ENCODE measurements at regions not wholly inside any gene's neighbourhood (a gene's known extent, or its start where the extent isn't known, plus 50 kb on each side); places are given as distances from the start of the nearest gene placed in this dataset.
"Not testable (repeated sequence)": the region's sequence is repeated elsewhere in the genome, so short reads cannot be mapped to it uniquely, and the experiment has no call there.

DNA sequence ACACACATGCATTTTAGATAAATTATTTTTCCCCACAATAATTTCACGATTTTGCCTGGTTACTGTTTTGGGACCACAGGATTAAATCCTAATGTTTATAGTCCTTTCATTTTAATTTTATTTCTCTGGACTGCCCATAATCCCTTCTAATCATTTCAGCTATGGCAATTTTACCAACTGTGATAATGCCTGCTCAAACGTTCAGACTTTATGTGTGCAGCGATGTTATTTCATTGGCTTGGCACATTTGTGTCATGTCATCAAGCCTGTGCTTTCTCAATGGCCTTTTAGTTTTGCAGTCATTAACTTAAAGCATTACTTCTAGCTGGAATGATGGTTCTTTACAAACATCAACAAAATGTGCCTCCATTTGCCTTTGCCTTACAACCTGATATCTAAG is 140.6 kb upstream of the HSF2 start:
- no peak for DNase-seq (ENCODE audit: low spot score)

DNA sequence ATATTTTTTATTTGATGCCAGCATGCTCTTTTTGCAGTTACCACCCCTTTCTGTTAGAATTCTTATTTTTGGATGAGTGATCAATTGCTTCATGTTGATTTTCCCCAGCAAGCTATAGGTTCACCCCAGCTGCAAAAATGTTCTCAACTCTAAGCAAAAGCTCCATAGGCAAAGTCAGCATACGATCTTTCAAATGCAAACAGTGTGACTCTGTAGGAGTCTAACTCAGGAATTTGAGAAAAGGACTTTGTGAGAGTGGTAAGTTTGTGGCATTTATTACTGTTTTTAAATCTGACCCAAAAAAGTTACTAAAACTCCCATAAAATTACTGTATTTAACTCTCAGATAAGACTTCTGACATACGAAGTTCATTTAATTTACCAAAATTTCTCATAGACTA is 134.9 kb upstream of the HSF2 start:
- no peak for DNase-seq (ENCODE audit: low spot score)

DNA sequence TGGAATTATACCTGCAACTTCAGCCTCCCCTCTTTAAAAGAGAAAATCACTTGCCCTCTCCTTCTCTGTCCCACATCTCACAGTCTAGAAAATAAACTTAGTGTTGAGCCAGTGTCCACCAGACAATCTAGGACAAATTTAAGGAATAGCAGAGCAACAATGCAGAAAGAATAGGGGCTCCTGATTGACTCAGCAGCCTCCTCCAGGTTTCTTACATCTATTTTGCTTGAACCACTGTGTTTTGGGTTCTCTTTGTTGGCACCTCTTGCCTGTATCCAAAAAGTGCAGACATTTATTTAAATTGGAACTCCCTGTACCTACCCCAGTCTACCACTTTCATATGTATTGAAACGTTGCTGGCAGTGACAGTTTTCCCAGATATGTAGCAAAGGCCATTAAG is 133.7 kb upstream of the HSF2 start:
- DNase-seq (ENCODE audit: low spot score): no peak

DNA sequence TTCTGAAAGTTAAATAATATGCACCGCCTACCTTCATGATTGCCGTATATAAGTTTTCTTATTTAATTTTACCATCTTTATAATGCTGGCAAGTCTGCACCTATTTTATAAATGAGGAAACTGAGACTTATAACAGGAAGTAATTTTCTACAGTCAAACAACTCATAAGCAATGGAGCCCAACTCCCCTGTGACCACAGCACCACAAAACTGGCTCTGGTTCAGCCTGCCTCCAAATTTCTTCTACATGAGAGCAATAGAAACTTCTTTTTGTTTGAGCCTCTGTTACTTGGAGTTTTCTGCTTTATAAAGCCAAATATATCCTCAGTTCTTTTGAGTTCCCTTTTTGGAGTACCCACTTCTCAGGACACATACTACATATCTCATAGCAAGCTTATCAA is 131.1 kb upstream of the HSF2 start:
- no peak for DNase-seq (ENCODE audit: low spot score)

DNA sequence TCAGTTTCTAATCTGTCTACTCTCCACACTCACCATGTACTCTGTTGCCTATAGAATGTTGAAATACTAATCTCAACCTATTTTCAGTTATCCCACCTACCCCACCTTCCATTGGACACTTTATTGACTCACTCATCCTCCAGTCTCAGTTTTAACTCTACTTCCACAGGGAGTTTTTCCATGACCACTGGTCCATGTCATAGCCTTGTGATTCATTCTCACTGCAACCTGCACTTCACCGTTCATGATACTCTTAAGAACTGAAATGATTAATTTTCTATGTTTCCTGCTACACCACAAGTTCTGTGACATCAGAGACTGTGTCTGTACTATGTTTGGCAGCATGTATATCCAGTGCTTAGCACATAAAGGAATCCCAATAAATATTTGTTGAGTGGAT is 122.8 kb upstream of the HSF2 start:
- no peak for DNase-seq (ENCODE audit: low spot score)

DNA sequence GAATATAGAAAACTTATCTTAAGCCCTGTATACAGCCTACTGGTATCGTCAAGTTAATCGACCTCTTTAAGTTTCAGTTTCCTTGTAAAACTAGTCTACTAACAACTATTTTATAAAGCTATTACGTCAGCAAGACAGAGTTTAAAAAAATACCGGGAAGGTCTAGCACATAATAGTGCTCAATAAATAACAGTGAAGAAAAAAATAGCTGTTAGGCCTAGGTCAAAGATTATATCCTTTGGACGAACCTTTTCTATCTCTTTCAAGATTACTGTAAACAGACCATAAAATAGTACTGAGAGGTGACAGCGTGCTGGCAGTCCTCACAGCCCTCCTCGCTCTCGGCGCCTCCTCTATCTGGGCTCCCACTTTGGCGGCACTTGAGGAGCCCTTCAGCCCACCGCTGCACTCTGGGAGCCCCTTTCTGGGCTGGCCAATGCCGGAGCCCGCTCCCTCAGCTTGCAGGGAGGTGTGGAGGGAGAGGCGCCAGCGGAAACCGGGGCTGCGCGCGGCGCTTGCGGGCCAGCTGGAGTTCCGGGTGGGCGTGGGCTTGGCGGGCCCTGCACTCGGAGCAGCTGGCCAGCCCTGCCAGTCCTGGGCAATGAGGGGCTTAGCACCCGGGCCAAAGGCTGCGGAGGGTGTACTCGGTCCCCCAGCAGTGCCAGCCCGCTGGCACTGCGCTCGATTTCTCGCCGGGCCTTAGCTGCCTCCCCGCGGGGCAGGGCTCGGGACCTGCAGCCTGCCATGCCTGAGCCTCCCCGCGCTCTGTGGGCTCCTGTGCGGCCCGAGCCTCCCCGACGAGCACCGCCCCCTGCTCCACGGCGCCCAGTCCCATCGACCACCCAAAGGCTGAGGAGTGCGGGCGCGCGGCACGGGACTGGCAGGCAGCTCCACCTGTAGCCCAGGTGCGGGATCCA is 119.1 kb upstream of the HSF2 start:
- DNase-seq (ENCODE audit: low spot score): not testable (repeated sequence)

DNA sequence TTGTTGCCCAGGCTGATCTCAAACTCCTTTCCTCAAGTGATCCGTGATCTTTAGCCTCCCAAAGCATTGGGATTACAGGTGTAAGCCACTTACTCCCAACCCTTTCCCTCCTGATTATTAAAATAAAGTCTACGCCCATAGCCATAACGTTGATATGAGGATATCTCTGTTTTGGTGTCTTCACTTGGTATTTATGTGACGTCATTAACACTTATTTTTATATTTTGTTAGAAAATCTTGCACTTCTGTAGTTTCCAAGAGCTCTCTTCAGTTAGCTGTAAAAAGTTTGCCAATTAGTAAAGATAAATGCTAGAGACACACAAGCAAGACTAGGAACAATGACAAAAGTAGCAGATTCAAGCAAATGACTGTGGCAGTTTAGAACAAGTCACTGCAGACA is 115.6 kb upstream of the HSF2 start:
- DNase-seq (ENCODE audit: low spot score): no peak

DNA sequence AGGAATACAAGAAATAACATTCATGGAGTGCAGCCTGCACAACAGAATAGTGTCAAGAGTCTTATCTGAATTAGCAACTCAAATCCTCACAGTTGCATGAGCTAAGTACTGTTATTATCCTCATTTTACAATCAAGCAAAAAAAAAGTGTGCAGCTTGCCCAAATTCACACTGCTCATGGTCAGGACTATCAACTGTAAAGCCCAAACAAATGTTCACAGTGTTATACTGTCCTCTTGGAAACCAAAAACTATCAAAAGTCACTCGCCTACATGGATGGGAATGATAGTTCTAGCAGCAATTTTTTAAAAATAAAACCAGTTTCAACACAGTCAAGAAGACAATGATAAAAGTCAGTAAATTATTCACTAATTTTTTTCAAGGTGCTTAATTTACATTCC is 114.6 kb upstream of the HSF2 start:
- DNase-seq (ENCODE audit: low spot score): no peak

DNA sequence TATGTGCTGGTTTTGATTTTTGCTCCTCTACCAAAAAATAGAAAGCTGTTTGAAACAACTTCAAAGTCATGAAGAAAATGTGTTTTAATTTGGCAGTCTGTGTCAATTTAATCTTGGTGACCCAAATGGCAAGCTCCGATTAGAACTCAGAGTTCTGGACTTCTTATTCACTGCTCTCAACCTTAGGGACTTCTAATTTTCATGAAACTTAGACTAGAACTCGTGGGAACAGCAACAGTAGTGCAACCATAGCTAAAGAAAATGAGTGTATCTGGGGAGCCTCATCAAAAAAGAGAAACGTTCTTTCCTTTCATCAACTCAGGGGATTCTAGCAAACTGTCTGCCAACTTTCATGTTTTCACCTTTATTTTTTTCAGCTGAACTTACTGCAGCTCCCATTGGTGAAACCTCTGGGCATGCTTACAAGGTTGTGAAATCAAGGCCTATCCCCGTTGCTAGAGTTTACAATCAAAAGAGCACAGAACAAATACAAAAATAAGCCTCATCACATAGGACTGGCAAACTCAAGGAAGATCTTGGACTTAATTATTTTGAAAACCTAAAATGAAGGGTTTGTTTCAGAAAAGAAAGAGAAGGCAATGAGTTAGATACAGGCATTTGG is 114.0 kb upstream of the HSF2 start:
- no peak for DNase-seq (ENCODE audit: low spot score)

DNA sequence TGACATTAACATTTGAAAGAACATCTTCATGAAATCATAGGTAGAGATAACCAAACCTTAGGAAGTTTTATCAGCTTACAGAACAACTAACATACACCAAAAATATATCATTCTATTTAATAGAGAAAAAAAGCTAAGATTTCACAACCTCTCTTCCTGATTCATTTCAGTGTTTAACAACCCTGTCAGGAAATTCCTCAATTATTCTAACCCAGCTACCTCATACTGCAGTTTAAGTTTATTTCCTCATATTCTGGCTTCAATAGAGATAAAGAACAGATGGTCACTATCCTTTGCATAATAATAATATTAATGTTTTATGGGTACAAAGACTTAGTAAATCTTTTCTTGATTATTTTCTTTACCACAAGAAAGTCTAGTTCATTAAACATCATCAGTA is 112.9 kb upstream of the HSF2 start:
- no peak for DNase-seq (ENCODE audit: low spot score)

DNA sequence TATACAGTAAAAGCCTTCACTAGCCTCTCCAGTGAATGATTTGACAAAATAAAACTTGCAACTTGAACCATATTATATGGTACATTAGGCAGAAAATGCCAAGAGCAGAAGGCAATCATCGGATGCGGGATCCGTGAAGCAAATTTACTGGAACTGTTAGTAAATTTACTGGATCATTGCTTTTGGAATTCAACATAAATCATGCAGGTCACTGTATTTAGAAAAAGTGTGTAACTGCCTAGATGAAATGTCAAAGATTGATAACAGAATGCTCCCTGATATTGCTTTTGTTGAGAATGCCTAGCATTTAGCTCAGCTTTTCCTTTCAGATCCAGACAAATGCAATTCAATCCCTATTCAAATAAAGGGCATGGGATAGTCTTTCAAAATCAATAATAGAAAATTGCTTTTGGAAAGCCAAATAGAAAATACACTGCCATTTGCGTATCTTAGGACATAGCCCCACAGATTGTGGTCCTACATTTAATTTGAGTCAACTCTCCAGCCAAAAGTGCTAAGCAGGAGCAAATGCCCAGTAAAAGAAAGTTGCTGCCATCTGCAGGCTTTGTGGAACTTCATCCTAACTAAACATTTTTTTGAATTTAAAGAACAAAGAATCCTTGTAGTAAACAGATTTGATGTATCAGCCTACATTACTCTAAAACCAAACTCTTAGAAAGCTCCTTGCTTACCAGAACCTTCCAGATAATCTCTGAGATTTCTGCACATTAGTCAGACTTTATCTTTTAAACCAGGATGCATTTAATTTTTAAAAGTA is 109.5 kb upstream of the HSF2 start:
- no peak for DNase-seq (ENCODE audit: low spot score)

DNA sequence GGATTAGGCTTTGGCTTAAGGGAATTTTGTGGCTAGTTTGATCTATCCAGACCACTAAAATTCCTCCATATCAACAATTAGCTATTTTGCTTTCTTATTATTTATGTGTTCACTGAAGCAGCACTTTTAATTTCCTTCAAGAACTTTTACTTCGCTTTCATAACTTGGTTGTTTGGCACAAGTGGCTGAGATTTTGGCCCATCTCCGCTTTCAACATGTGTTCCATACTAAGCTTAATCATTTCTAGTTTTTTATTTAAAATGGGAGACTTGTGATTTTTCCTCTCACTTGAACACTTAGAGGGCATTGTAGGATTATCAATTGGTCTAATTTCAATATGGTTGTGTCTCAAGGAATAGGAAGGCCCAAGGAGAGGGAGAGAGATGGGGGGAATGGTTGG is 102.4 kb upstream of the HSF2 start:
- DNase-seq (ENCODE audit: low spot score): no peak

DNA sequence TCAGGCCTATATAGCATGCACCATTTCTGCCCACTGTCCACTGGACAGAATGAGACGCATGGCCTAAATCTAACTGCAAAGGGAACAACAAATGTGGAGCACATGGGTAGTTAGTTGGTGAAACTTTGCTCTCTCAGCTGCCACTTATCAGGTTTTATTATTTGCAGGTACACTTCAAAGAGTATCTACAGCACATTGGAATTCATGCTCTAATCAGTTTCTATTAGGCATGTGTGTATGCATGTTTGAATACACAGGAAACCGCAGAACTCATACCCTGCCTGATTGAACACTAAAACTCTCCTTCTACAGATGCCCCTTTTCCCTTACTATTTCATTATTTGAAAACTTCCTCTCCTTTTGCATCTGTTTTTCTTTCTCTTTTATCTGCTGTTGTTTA is 97.4 kb upstream of the HSF2 start:
- DNase-seq (ENCODE audit: low spot score): no peak

DNA sequence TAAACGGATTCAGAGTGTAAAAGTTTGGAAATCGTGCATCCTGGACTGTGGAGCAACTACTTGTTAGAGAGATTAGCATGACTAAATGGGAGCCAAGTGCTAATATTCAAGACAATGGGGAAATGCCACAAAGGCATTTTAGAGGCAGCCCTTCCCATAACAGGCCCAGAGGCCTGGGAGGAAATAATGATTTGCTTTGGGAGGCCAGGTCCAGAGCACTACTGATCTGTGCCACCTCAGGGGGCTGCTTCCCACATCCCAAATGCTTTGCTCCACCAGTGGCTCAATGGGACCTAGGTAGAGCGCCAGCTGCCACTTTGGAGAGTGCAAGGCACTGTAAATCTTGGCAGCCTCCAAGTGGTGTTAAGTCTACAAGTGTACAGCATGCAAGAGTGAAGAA is 91.9 kb upstream of the HSF2 start:
- no peak for DNase-seq (ENCODE audit: low spot score)

DNA sequence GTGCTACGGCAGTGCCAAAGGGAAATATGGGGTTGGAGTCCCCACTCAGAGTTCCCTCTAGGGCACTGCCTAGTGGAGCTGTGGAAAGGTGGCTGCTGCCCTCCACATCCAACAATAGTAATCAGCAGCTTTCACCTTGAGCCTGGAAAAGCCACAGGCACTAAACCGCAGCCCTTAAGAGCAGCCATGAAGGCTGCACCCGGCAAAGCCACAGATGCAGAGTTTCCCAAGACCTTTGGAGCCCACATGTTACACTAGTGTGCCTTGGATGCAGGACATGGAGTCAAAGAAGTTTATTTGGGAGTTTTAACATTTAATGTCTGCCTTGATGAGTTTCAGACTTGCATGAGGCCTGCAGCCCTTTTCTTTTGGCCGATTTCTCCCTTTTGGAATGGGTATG is 91.4 kb upstream of the HSF2 start:
- no peak for DNase-seq (ENCODE audit: low spot score)

DNA sequence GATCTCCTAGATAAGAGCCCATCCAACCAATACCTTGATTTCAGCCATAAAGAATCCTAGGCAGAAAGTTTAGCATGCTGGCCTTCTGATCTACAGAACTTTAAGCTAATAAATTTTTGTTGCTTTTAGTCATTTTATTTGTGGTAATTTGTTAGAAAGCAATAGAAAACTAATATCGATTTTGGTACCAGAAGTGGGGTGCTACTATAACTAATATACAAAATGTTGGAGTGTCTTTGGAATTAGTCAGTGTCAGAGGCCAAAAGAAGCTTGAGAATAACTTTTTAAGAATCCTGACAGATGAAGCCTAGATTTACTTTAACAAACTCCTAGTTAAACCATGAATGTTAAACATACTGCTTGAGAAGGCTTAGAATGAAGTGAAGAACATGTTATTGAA is 83.6 kb upstream of the HSF2 start:
- DNase-seq (ENCODE audit: low spot score): no peak

DNA sequence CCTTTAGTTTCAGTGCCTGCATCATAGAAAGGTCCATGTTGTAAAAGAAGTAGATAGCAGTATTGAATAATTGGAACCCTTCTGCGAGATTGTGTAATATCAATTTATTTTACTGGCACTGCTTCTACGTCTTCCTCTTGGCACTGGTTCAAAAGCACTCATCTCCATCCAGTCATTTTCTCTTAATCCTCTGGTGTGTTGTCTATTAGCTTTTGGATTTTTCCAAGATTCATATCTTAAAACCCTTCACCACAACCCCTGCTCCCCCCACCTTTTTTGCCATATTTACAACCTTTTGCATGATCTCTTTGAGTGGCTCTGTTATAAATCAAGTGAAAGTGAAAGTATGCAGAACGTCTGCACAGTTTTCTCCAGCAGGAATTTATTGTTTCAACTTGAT is 76.6 kb upstream of the HSF2 start:
- DNase-seq (ENCODE audit: low spot score): peak; percentile 16

DNA sequence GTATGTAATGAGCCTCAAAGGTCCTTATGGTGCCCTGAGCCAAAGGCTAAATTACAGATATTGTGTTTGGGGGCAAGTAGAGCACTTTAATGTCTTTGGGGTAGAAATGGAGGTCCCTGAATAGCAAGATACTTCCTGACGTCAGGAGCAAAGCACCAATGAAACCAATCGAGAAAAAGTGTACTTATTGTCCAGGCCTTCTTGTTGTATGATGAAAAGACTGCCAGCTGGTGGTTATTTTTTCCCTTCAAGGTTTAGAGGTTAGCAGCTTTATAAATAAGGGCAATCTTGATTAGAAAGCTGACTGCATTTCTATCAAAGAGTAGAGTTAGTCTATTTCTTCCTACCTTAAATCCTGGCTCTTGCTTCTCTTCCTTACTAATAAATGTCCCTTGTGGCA is 76.1 kb upstream of the HSF2 start:
- peak; percentile 5 for DNase-seq (ENCODE audit: low spot score)

DNA sequence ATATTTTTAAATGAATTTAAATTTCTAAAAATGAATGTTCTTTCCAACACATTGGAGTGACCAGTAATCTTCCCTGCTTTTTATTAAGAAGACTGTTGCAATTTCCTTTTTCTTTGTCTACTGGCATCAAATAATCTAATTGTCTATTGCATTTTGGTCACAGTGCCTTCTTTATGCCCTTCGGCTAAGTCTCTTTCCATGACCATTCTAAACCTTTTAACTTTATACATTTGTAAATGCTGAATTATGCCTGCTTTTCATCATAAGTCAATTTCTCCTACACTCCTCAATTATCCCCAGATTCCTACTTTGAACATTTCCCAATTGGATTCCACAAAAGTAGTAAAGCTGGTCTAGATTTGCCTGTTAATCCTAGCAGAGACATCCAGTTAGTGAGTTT is 69.1 kb upstream of the HSF2 start:
- no peak for DNase-seq (ENCODE audit: low spot score)

DNA sequence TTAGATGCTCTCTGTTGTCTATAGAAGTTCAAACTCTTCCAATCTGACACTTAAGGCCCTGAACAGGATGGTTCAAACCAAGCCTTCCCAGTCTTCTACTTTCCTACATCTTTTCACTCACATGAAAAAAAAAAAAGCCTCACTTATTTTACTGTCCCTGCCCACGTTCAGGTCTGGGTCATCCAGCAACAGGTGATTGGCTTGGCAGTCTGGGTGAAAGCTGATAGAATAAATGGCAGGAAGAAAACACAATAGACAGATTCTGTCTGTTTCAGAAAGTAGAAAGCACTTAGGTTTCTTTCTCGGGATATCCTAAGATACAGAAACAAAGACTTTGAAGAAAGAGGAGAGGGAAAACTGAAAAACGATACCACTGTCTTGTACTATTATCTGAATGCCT is 61.8 kb upstream of the HSF2 start:
- no peak for DNase-seq (ENCODE audit: low spot score)

DNA sequence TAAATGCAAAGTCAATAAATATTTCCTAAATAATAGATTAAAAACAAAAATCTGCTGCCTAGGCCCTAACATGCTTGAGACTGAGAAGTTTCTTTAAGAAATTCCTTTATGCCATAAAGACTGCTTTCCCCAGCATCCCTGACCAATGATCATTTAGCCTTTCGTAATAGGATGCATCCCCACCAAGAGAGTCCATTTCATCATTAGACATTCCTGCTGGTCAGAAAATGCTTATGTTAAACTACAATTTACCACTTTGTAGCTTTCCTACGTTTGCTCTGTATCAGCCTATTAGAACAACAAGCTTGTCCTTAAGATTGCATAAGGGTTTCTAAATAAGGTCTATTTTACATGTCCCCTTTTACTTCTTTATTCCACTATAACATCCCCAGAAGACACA is 59.8 kb upstream of the HSF2 start:
- DNase-seq (ENCODE audit: low spot score): no peak

DNA sequence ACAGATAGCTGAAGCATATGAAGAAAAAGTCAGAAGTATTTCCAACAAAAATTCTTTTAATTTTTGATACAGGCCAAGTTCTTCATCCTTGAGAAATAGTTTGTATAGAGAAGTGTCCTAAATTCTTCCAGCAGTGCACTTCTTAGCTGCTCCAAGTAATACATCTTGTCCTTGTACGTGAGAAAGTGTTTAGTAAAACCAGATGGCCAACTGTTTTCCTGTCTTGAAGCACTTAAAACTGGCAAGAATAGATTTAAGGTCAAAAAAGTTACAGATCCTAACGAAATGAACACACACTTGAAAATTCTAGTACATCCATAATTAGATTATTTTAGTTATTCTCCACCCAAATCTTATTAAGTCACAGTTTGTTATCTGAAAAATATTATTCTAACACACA is 52.2 kb upstream of the HSF2 start:
- DNase-seq (ENCODE audit: low spot score): no peak

DNA sequence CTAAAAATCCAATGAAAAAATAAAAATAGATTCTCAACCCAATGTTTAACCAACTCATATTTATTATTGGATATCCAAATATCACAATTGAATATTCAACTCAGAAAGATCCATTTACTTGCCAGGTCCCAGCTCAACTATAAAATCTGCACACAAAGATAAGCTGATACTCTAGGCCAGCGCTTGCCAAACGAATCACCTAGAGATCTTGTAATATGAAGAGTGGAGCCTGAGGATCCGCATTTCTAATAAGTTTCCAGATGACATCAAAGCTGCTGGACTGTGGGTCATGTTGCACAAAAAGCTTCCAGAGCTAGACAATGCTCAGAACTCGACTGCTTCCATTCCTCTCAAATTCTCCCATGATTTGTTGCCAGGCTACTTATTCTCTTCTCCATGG is 51.7 kb upstream of the HSF2 start:
- no peak for DNase-seq (ENCODE audit: low spot score)
